Cardiac septum (tissue), 1 donor: ENCODE measurements at regions not wholly inside any gene's neighbourhood (a gene's known extent, or its start where the extent isn't known, plus 50 kb on each side); places are given as distances from the start of the nearest gene placed in this dataset.
"Not testable (repeated sequence)": the region's sequence is repeated elsewhere in the genome, so short reads cannot be mapped to it uniquely, and the experiment has no call there.

Source experiments
- DNase-seq: peaks from one replicate; pipeline ENCODE4 v3.0.0-alpha.2; 2020; ENCODE audit warnings: low spot score
- intact Hi-C: fragments of 100-400 bp; cut with DNase I; formaldehyde crosslinking; loops from one replicate; pipeline ENCODE4 v1.14.0; 2022
- donor health status: DM: no; HTN: no; CAD: no.

DNA sequence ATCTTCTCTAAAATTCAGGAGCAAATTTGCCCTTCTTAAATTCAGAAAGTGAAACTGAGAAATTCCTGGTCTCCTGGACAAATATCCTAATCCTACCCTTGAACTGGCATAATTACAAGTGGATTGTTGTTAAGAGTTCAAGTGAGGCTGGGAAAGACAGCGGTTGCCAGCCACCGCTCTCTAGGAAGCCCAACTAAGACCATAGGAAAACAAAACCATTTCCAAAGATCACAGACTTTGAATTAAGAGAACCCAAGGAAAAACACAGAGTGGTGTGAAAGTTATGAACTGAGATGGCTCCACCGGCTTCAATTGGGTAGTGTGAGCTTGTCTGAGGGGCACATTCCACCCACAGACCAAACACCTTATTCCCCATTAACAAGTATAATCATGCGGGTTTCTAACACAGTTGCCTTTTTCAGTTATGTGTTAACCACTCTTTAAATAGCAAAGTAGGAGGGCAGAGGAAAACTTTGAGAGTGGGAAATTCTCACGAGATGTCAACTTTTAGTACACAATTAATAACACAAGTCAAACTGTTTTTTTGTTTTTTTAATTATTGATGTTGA is 1628.8 kb upstream of the SEL1L start:
- intact Hi-C loops: no loop called here
- no peak for DNase-seq

GRCh38 chr14:83163016-83163415 is 1629.4 kb upstream of the SEL1L start:
- intact Hi-C loops: no loop called here
- no peak for DNase-seq

GRCh38 chr14:83164016-83164415 is 1630.4 kb upstream of the SEL1L start:
- intact Hi-C loops: no loop called here
- no peak for DNase-seq

DNA sequence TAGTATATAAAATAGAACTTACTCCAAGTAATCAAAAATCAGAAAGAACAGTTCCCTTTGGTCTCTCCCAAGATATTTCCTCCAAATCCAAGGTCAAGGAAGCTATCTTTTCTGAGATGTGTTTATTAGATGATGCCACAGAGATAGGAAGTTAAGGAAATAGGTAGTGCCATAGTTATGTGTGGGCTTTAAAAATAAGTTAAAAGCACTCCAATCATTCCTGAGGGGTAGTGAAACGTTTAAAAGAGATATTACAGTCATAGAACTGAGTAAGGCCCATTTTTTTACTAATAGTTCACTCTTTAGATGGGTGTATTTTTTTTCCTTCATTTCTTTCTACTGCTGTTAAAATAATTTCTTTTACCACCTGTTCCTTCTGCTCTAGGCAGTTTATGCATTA is 1630.9 kb upstream of the SEL1L start:
- DNase-seq: no peak
- intact Hi-C loops: no loop called here

- intact Hi-C loops: no loop called here
Measured at GRCh38 chr14:83170165-83170564, 1636.5 kb upstream of the SEL1L start.

DNA sequence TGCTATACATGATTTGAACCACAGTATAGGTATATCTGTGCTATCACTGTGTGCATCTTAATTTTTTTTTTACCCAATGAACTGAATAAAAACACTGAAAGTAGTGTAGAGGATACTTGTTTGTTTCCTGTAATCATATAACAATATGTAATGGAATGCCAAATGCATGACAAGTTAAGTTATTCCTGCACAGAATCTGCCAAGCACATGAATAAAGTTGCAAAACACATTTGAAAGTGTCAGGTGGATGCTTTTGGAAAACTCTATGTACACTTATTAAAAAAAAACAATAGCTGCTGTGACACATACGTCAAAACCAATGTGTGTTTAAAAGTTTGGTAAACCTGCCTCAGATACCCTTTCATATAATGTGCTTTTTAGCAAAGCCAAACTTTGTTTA is 1638.1 kb upstream of the SEL1L start:
- intact Hi-C loops: no loop called here
- no peak for DNase-seq

More at GRCh38 chr14:83170165-83170564, 1636.5 kb upstream of the SEL1L start:
- no peak for DNase-seq

- intact Hi-C loops: no loop called here
- no peak for DNase-seq
Measured at GRCh38 chr14:83172363-83172762, 1638.7 kb upstream of the SEL1L start.

DNA sequence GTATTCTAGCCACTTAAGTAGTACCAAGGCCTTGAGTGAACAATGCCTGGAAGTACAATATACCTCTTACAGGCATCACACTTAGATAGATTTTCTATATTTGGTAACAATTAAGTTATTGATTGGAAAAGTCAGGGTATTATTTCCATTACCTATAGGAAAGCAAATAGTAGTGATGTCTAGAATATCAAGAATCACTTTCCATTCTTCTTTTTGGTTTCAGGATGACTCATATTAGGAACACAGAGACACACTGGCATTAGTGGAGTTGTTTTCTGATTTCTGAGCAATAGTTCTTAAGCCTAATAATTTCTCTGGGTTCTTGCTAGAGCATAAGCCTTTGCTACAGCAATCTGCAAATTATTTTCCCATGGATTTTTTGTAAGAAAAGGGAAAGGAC is 1640.0 kb upstream of the SEL1L start:
- DNase-seq: no peak
- intact Hi-C loops: no loop called here

- intact Hi-C loops: no loop called here
- no peak for DNase-seq
Measured at GRCh38 chr14:83184531-83184930, 1650.9 kb upstream of the SEL1L start.

DNA sequence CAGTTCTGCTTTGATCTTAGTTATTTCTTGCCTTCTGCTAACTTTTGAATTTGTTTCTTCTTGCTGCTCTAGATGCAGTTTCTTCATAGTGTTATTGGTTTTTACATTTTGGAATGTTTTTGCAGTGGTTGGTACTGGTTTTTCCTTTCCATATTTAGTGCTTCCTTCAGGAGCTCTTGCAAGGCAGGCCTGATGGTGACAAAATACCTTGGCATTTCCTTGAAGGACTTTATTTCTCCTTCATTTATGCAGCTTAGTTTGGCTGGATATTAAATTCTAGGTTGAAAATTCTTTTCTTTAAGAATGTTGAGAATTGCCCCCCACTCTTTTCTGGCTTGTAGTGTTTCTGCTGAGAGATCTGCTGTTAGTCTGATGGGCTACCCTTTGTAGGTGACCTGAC is 1654.7 kb upstream of the SEL1L start:
- intact Hi-C loops, DNase-seq: not testable (repeated sequence)

- intact Hi-C loops: no loop called here
- no peak for DNase-seq
Measured at GRCh38 chr14:83196236-83196635, 1662.6 kb upstream of the SEL1L start.

DNA sequence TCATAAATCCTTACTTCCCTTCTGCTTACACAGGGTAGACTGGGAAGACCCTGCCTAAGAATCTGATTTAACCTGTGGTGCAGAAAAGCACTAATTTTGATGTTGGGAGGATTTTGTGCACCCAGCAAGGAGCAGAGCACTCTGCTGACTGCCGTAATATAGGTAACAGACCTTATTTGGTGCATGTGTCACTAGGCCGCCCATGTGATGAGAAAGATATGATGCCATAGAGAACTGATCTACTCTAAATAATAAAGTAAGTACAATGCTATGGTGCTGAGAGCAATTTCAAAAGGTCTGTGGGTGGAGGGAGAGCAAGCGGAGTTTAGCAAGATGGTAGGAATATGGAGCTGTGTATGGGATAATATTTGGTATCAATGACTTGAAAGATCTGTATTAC is 1663.6 kb upstream of the SEL1L start:
- intact Hi-C loops: no loop called here
- DNase-seq: no peak

- intact Hi-C loops: no loop called here
- DNase-seq: no peak
Measured at GRCh38 chr14:83207550-83207949, 1673.9 kb upstream of the SEL1L start.

DNA sequence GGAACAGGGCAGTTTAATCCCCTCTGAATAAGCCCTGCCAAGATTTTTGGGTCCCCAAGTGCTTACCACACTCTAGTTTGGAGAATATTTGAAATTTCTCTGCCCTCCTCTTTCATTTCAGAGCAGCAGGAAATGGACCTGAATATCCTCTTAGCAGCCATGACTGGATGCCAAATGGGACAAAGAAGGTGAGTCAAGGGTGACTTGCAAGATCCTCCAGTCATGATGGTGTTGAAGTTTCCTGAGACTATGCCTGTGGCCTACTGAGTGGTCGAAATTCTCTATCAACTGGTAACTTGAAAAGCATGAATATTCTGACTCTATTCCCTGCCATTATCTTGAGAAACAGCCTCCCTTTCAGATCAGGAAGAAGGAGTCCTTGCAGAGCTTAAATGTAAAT is 1674.7 kb upstream of the SEL1L start:
- intact Hi-C loops: no loop called here
- DNase-seq: no peak

GRCh38 chr14:83217492-83217891 is 1683.8 kb upstream of the SEL1L start:
- no peak for DNase-seq
- intact Hi-C loops: no loop called here

- intact Hi-C loops: no loop called here
- DNase-seq: no peak
Measured at GRCh38 chr14:83247924-83248639, 1714.4 kb upstream of the SEL1L start.

- intact Hi-C loops: no loop called here
- no peak for DNase-seq
Measured at GRCh38 chr14:83251402-83251801, 1717.7 kb upstream of the SEL1L start.

GRCh38 chr14:83253870-83254269 is 1720.2 kb upstream of the SEL1L start:
- DNase-seq: no peak
- intact Hi-C loops: no loop called here

- no peak for DNase-seq
- intact Hi-C loops: no loop called here
Measured at GRCh38 chr14:83255015-83255726, 1721.5 kb upstream of the SEL1L start.

DNA sequence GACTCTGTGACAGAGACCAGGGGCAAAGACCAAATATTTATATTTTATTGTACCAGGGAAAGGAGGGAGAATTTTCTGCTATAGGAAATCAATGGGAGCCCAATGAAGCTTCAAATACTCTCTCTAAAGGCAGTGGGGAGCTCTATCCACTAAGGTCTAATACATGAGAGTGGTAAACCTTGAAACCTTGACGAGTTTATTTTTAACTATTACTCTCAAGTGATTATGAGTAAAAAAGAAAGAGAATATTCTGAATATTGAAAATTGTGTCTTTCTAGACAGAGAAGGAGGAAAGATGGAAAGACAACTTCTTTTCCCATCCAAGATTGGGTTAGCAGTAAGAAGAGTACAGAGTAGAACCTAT is 1722.1 kb upstream of the SEL1L start:
- intact Hi-C loops: no loop called here
- no peak for DNase-seq
